Panc1 (cell line): ENCODE measurements at regions not wholly inside any gene's neighbourhood (a gene's known extent, or its start where the extent isn't known, plus 50 kb on each side); places are given as distances from the start of the nearest gene placed in this dataset.
A peak's percentile ranks its signal among the peaks of the same experiment; 100 is the strongest.

Experiments used
- ATAC-seq: fragments of 200-7000 bp; cut with Tn5 transposase; 2 replicates; pipeline ENCODE4 v1.9.1; 2020; ENCODE audit warnings: mild to moderate bottlenecking, moderate library complexity
- BruUV-seq: library from RNA; stranded (reverse); fragments of 400-500 nt; replicated peaks from 2 replicates; lab custom pipeline; 2021; lab: Mats Ljungman, UMichigan
- CTCF ChIA-PET: fragments of 300-600 bp; sonication (Branson Sonifier 250); formaldehyde crosslinking; loops from one replicate; lab custom pipeline; 2022; ENCODE audit warnings: antibody characterized with exemption; lab: Charles Lee
- POLR2A ChIA-PET: fragments of 300-600 bp; sonication (Branson Sonifier 250); formaldehyde crosslinking; loops from one replicate; lab custom pipeline; 2022; ENCODE audit warnings: antibody characterized with exemption; lab: Charles Lee
- DNase-seq: peaks from one replicate; pipeline ENCODE4 v3.0.0-alpha.2; 2010; ENCODE audit warnings: low read depth, low spot score
- H3K27ac ChIP-seq: 2 replicates; pipeline ENCODE4 v1.5.1; 2011; ENCODE audit warnings: mild to moderate bottlenecking, low read length, inconsistent platforms
- H3K27me3 ChIP-seq: fragments of 200-500 bp; sonication (Bioruptor generic); 2 replicates; pipeline ENCODE4 v1.6.0; 2014; ENCODE audit warnings: low read length, inconsistent platforms; ENCODE audit not compliant: control insufficient read depth, insufficient read depth
- H3K36me3 ChIP-seq: fragments of 200-500 bp; sonication (Bioruptor generic); 2 replicates; pipeline ENCODE4 v1.5.1; 2014; ENCODE audit warnings: inconsistent platforms, mild to moderate bottlenecking, low read length, moderate library complexity; ENCODE audit not compliant: control insufficient read depth, insufficient read depth
- H3K4me1 ChIP-seq: 2 replicates; pipeline ENCODE4 v1.5.1; 2011; ENCODE audit warnings: inconsistent platforms, mild to moderate bottlenecking, low read length, moderate library complexity; ENCODE audit not compliant: control insufficient read depth, insufficient read depth
- H3K4me3 ChIP-seq, 2 experiments: 2 replicates each; pipeline ENCODE4 v1.5.1; 2011 to 2012; ENCODE audit warnings: low read depth in 2 of 2, low read length in 2 of 2, mild to moderate bottlenecking in 2 of 2, inconsistent platforms in 1 of 2, moderate library complexity in 1 of 2
- H3K9me3 ChIP-seq: fragments of 200-500 bp; sonication (Bioruptor generic); 2 replicates; pipeline ENCODE4 v1.5.1; 2014; ENCODE audit warnings: low read depth, mild to moderate bottlenecking, inconsistent platforms, low read length, moderate library complexity; ENCODE audit not compliant: control insufficient read depth, insufficient read depth
- POLR2AphosphoS5 ChIP-seq: IDR thresholded peaks from 2 replicates; pipeline ENCODE4 v1.6.1; 2012; ENCODE audit warnings: mild to moderate bottlenecking, low read depth, low read length, moderate library complexity
- SIN3A ChIP-seq: IDR thresholded peaks from 2 replicates; pipeline ENCODE4 v1.6.1; 2012; ENCODE audit warnings: low read depth, mild to moderate bottlenecking, low read length, moderate library complexity, borderline replicate concordance; ENCODE audit not compliant: insufficient read depth
- TCF7L2 ChIP-seq: IDR thresholded peaks from 2 replicates; pipeline ENCODE4 v1.6.1; 2011; ENCODE audit warnings: mild to moderate bottlenecking, low read depth, low read length, inconsistent platforms
- in situ Hi-C: cut with HindIII; loops from 2 replicates; pipeline ENCODE4 v1.10.0; 2016; ENCODE audit warnings: low sequenced_read_pairs, low pct_unique_long_range_greater_than_20kb
- intact Hi-C: fragments of 100-400 bp; cut with micrococcal nuclease; formaldehyde crosslinking; loops from one replicate; pipeline ENCODE4 v1.10.0; 2022; ENCODE audit not compliant: unreplicated experiment
- TF ChIP-seq, protein P1 (sequence below): fragments of 450-650 bp; IDR thresholded peaks from 2 replicates; pipeline ENCODE4 v1.5.1; 2017; ENCODE audit warnings: mild to moderate bottlenecking
- TF ChIP-seq, protein P2 (sequence below), 2 experiments: IDR thresholded peaks; 2 replicates each; pipeline ENCODE4 v1.6.1; 2011 to 2012; ENCODE audit warnings: low read depth in 2 of 2, control low read depth in 1 of 2, low read length in 1 of 2, mild to moderate bottlenecking in 1 of 2, moderate library complexity in 1 of 2; ENCODE audit not compliant: insufficient read depth in 1 of 2

DNA sequence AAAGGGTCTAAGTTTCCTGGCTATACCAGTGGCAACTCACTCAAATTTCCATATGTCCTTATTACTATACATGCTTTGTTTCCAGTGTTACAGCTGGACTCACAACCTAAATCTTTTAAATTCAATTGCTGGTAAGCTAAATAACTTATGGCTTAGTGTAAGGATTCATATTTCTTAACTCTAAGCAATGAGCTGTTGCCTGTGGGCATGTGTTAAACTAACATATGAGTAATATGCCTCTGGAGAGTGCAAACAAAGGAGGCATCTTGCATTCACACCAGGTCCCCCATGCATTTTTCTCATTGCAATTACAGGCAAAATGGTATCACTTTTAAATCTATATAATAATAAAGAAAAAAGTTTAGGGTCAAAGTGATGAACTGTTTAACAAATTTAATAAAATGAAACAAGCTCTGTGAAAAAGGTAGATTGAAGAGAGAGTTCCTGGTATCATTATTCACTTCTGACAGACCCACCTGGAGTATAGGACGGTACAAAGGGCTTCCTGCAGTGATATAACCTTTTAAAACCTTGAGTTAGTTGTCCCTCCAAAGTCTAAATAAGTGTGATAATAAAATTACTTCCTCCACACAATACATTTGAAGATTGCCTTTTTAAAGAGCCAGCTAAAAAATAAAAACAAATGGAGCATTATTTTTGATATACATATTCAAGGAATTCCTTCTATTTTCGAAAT lies 57.6 kb upstream of the HMGCLL1 start:
- peak overlapping the region; percentile 97 for H3K27ac ChIP-seq
- H3K27me3 ChIP-seq, result no peaks in the 10 kb centered on the region
- no TSS peak for BruUV-seq
- POLR2A ChIA-PET, result interaction anchor here (1.0 kb wide), 1 partner anchor 152 kb away, joined by 4 read pairs; no protein-coding TSS in a partner anchor
- ATAC-seq, result peak; percentile 99
- H3K36me3 ChIP-seq, result no peaks in the 10 kb centered on the region
- H3K9me3 ChIP-seq, result no peaks in the 10 kb centered on the region
- CTCF ChIA-PET, result interaction anchor here (0.9 kb wide), 2 partner anchors 38 to 360 kb away, joined by 3 to 4 read pairs; no protein-coding TSS in a partner anchor
- H3K4me1 ChIP-seq, result peaks cover 26% of the 10 kb centered on the region
- intact Hi-C loops (loop anchor here (10.0 kb wide), 1 partner anchor 248 kb away; no protein-coding TSS in a partner anchor), in situ Hi-C loops (no loop called here)
- TF ChIP-seq, protein P1, sequence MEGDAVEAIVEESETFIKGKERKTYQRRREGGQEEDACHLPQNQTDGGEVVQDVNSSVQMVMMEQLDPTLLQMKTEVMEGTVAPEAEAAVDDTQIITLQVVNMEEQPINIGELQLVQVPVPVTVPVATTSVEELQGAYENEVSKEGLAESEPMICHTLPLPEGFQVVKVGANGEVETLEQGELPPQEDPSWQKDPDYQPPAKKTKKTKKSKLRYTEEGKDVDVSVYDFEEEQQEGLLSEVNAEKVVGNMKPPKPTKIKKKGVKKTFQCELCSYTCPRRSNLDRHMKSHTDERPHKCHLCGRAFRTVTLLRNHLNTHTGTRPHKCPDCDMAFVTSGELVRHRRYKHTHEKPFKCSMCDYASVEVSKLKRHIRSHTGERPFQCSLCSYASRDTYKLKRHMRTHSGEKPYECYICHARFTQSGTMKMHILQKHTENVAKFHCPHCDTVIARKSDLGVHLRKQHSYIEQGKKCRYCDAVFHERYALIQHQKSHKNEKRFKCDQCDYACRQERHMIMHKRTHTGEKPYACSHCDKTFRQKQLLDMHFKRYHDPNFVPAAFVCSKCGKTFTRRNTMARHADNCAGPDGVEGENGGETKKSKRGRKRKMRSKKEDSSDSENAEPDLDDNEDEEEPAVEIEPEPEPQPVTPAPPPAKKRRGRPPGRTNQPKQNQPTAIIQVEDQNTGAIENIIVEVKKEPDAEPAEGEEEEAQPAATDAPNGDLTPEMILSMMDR, result no peak
- peak; percentile 37; the same call in 1 of the 2 replicates for TF ChIP-seq POLR2AphosphoS5
- TF ChIP-seq TCF7L2, result peak; percentile 97
- TF ChIP-seq SIN3A, result no peak
- TF ChIP-seq, protein P2, sequence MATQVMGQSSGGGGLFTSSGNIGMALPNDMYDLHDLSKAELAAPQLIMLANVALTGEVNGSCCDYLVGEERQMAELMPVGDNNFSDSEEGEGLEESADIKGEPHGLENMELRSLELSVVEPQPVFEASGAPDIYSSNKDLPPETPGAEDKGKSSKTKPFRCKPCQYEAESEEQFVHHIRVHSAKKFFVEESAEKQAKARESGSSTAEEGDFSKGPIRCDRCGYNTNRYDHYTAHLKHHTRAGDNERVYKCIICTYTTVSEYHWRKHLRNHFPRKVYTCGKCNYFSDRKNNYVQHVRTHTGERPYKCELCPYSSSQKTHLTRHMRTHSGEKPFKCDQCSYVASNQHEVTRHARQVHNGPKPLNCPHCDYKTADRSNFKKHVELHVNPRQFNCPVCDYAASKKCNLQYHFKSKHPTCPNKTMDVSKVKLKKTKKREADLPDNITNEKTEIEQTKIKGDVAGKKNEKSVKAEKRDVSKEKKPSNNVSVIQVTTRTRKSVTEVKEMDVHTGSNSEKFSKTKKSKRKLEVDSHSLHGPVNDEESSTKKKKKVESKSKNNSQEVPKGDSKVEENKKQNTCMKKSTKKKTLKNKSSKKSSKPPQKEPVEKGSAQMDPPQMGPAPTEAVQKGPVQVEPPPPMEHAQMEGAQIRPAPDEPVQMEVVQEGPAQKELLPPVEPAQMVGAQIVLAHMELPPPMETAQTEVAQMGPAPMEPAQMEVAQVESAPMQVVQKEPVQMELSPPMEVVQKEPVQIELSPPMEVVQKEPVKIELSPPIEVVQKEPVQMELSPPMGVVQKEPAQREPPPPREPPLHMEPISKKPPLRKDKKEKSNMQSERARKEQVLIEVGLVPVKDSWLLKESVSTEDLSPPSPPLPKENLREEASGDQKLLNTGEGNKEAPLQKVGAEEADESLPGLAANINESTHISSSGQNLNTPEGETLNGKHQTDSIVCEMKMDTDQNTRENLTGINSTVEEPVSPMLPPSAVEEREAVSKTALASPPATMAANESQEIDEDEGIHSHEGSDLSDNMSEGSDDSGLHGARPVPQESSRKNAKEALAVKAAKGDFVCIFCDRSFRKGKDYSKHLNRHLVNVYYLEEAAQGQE (IDR thresholded peaks at IDR 0.05; ENCODE audit: insufficient read depth in 1 of 2, low read depth in 2 of 2, low read length in 1 of 2), result no peak
- peak; percentile 82 for DNase-seq
- no peak overlapping the region for H3K4me3 ChIP-seq

DNA sequence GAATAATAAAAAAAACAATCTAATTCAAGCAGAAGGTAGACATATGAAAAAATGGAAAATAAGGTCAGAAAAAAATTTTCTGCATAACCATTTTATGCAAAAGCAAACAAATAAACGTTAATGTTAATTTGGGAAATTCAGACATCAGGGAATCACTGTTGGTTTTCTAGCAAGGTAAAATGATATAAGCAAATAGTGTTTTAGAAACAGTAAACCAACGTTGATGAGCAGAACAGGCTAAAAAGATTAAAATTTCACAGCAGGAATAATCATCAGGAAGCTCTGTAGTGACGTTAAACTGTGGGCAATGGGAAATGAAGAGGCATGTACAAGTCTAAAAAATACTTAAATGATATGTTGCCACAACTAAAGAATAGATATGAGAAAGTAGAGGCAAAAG lies 54.5 kb upstream of the HMGCLL1 start:
- Histone ChIP-seq H3K9me3 (no peaks in the 10 kb centered on the region), H3K4me3 (no peak overlapping the region), H3K27me3 (no peaks in the 10 kb centered on the region), H3K27ac (peak overlapping the region; percentile 97; the same call in 1 of the 2 replicates), H3K4me1 (peaks cover 21% of the 10 kb centered on the region), H3K36me3 (no peaks in the 10 kb centered on the region)
- CTCF ChIA-PET, result no interaction called here
- TF ChIP-seq POLR2AphosphoS5 (no peak), SIN3A (no peak), TCF7L2 (no peak)
- TF ChIP-seq, protein P1, result no peak
- TF ChIP-seq, protein P2 (IDR thresholded peaks at IDR 0.05; ENCODE audit: insufficient read depth in 1 of 2, low read depth in 2 of 2, low read length in 1 of 2), result no peak
- ATAC-seq, result no peak
- intact Hi-C loops, result loop anchor here (10.0 kb wide), 1 partner anchor 251 kb away; no protein-coding TSS in a partner anchor
- BruUV-seq, result no TSS peak
- in situ Hi-C loops, result no loop called here
- POLR2A ChIA-PET, result no interaction called here
- DNase-seq, result no peak
